ENCODE measurements at regions not wholly inside any gene's neighbourhood (a gene's known extent, or its start where the extent isn't known, plus 50 kb on each side); places are given as distances from the start of the nearest gene placed in this dataset.

GRCh38 chr13:77449265-77449664 lies 86.2 kb upstream of the SCEL start:
- Histone ChIP-seq H3K4me3 (no peak overlapping the region), H3K79me2 (ENCODE audit: insufficient read depth) (no peaks in the 10 kb centered on the region), H3K4me1 (ENCODE audit: insufficient read depth) (no peaks in the 10 kb centered on the region), H3K9ac (no peak overlapping the region), H3K27me3 (replicated peaks; ENCODE audit: insufficient read depth) (0 out of 2 replicates have a peak, but pooled peaks cover 8% of the 10 kb centered on the region), H3K9me3 (ENCODE audit: low read depth) (no peaks in the 10 kb centered on the region), H3K27ac (no peak overlapping the region), H3F3A (ENCODE audit: insufficient read depth) (no peaks in the 10 kb centered on the region), H4K20me1 (ENCODE audit: insufficient read depth) (no peaks in the 10 kb centered on the region), H3K4me2 (ENCODE audit: unreplicated experiment) (no peak overlapping the region), H2AFZ (no peak overlapping the region), H3K36me3 (ENCODE audit: low read depth) (no peaks in the 10 kb centered on the region), H3K9me2 (ENCODE audit: insufficient read depth) (no peaks in the 10 kb centered on the region)
- in situ Hi-C loops (cut with MboI): no loop called here
- DNase-seq: no peak
- WGBS, 2 experiments (ENCODE audit: low coverage in 1 of 2, low lambda C conversion rate in 2 of 2, missing lambda C conversion rate in 2 of 2): 37 to 38% methylated on average over 2 of the region's 2 CpGs
- no peak for TF ChIP-seq EZH2 (IDR thresholded peaks at IDR 0.05; ENCODE audit: insufficient read depth, poor library complexity, severe bottlenecking)
- no peak for TF ChIP-seq EZH2phosphoT487 (IDR thresholded peaks at IDR 0.05; ENCODE audit: insufficient read depth, low read depth)

- in situ Hi-C loops (cut with MboI): no loop called here
- Histone ChIP-seq H3F3A (ENCODE audit: insufficient read depth) (no peaks in the 10 kb centered on the region), H4K20me1 (ENCODE audit: insufficient read depth) (no peaks in the 10 kb centered on the region), H3K4me1 (ENCODE audit: insufficient read depth) (no peaks in the 10 kb centered on the region), H3K27me3 (replicated peaks; ENCODE audit: insufficient read depth) (0 out of 2 replicates have a peak, but pooled peaks cover 8% of the 10 kb centered on the region), H3K79me2 (ENCODE audit: insufficient read depth) (no peaks in the 10 kb centered on the region), H3K9me2 (ENCODE audit: insufficient read depth) (no peaks in the 10 kb centered on the region), H3K36me3 (ENCODE audit: low read depth) (no peaks in the 10 kb centered on the region), H3K27ac (no peak overlapping the region), H2AFZ (no peak overlapping the region), H3K4me2 (ENCODE audit: unreplicated experiment) (no peak overlapping the region), H3K9me3 (ENCODE audit: low read depth) (no peaks in the 10 kb centered on the region), H3K4me3 (no peak overlapping the region), H3K9ac (no peak overlapping the region)
- no peak for DNase-seq
- TF ChIP-seq EZH2 (IDR thresholded peaks at IDR 0.05; ENCODE audit: insufficient read depth, poor library complexity, severe bottlenecking) (no peak), EZH2phosphoT487 (IDR thresholded peaks at IDR 0.05; ENCODE audit: insufficient read depth, low read depth) (no peak)
- 37 to 43% methylated on average over 4 of the region's 4 CpGs for WGBS, 2 experiments (ENCODE audit: low coverage in 1 of 2, low lambda C conversion rate in 2 of 2, missing lambda C conversion rate in 2 of 2)
Measured at GRCh38 chr13:77448689-77449088, 86.8 kb upstream of the SCEL start.

- no peaks in the 10 kb centered on the region for H3K9me2 ChIP-seq (ENCODE audit: insufficient read depth)
- H3K36me3 ChIP-seq (ENCODE audit: low read depth): no peaks in the 10 kb centered on the region
- H3K4me3 ChIP-seq: no peak overlapping the region
- H3K27ac ChIP-seq: no peak overlapping the region
- 74 to 76% methylated on average over 1 of the region's 1 CpG for WGBS, 2 experiments (ENCODE audit: low coverage in 1 of 2, low lambda C conversion rate in 2 of 2, missing lambda C conversion rate in 2 of 2)
- H3K4me1 ChIP-seq (ENCODE audit: insufficient read depth): no peaks in the 10 kb centered on the region
- H3F3A ChIP-seq (ENCODE audit: insufficient read depth): no peaks in the 10 kb centered on the region
- H4K20me1 ChIP-seq (ENCODE audit: insufficient read depth): no peaks in the 10 kb centered on the region
- in situ Hi-C loops (cut with MboI): no loop called here
- 0 out of 2 replicates have a peak, but pooled peaks cover 8% of the 10 kb centered on the region for H3K27me3 ChIP-seq (replicated peaks; ENCODE audit: insufficient read depth)
- no peak overlapping the region for H3K9ac ChIP-seq
- TF ChIP-seq EZH2 (IDR thresholded peaks at IDR 0.05; ENCODE audit: insufficient read depth, poor library complexity, severe bottlenecking) (no peak), EZH2phosphoT487 (IDR thresholded peaks at IDR 0.05; ENCODE audit: insufficient read depth, low read depth) (no peak)
- no peaks in the 10 kb centered on the region for H3K79me2 ChIP-seq (ENCODE audit: insufficient read depth)
- DNase-seq: no peak
- no peaks in the 10 kb centered on the region for H3K9me3 ChIP-seq (ENCODE audit: low read depth)
- H2AFZ ChIP-seq: no peak overlapping the region
- H3K4me2 ChIP-seq (ENCODE audit: unreplicated experiment): no peak overlapping the region
Measured at GRCh38 chr13:77443511-77443910, 92.0 kb upstream of the SCEL start.

GRCh38 chr13:77437267-77437666 lies 98.2 kb upstream of the SCEL start:
- Histone ChIP-seq H3F3A (ENCODE audit: insufficient read depth) (no peaks in the 10 kb centered on the region), H3K4me1 (ENCODE audit: insufficient read depth) (no peaks in the 10 kb centered on the region), H3K36me3 (ENCODE audit: low read depth) (no peaks in the 10 kb centered on the region), H3K4me3 (no peak overlapping the region), H3K4me2 (ENCODE audit: unreplicated experiment) (no peak overlapping the region), H2AFZ (no peak overlapping the region), H3K9me3 (ENCODE audit: low read depth) (no peaks in the 10 kb centered on the region), H3K79me2 (ENCODE audit: insufficient read depth) (no peaks in the 10 kb centered on the region), H3K9me2 (ENCODE audit: insufficient read depth) (no peaks in the 10 kb centered on the region), H4K20me1 (ENCODE audit: insufficient read depth) (no peaks in the 10 kb centered on the region), H3K27ac (no peak overlapping the region), H3K27me3 (replicated peaks; ENCODE audit: insufficient read depth) (no peaks in the 10 kb centered on the region), H3K9ac (no peak overlapping the region)
- TF ChIP-seq EZH2phosphoT487 (IDR thresholded peaks at IDR 0.05; ENCODE audit: insufficient read depth, low read depth) (no peak), EZH2 (IDR thresholded peaks at IDR 0.05; ENCODE audit: insufficient read depth, poor library complexity, severe bottlenecking) (no peak)
- in situ Hi-C loops (cut with MboI): no loop called here
- no peak for DNase-seq
- 50 to 52% methylated on average over 2 of the region's 2 CpGs for WGBS, 2 experiments (ENCODE audit: low coverage in 1 of 2, low lambda C conversion rate in 2 of 2, missing lambda C conversion rate in 2 of 2)

- H3K9me3 ChIP-seq (ENCODE audit: low read depth): no peaks in the 10 kb centered on the region
- H3K36me3 ChIP-seq (ENCODE audit: low read depth): no peaks in the 10 kb centered on the region
- H4K20me1 ChIP-seq (ENCODE audit: insufficient read depth): no peaks in the 10 kb centered on the region
- no peak for DNase-seq
- no peaks in the 10 kb centered on the region for H3K9me2 ChIP-seq (ENCODE audit: insufficient read depth)
- no peaks in the 10 kb centered on the region for H3K27me3 ChIP-seq (replicated peaks; ENCODE audit: insufficient read depth)
- no peaks in the 10 kb centered on the region for H3F3A ChIP-seq (ENCODE audit: insufficient read depth)
- no peaks in the 10 kb centered on the region for H3K79me2 ChIP-seq (ENCODE audit: insufficient read depth)
- H3K9ac ChIP-seq: no peak overlapping the region
- WGBS, 2 experiments (ENCODE audit: low coverage in 1 of 2, low lambda C conversion rate in 2 of 2, missing lambda C conversion rate in 2 of 2): 10 to 33% methylated on average over 1 of the region's 1 CpG
- no peak overlapping the region for H3K27ac ChIP-seq
- H2AFZ ChIP-seq: no peak overlapping the region
- H3K4me2 ChIP-seq (ENCODE audit: unreplicated experiment): no peak overlapping the region
- no peaks in the 10 kb centered on the region for H3K4me1 ChIP-seq (ENCODE audit: insufficient read depth)
- TF ChIP-seq EZH2 (IDR thresholded peaks at IDR 0.05; ENCODE audit: insufficient read depth, poor library complexity, severe bottlenecking) (no peak), EZH2phosphoT487 (IDR thresholded peaks at IDR 0.05; ENCODE audit: insufficient read depth, low read depth) (no peak)
- no peak overlapping the region for H3K4me3 ChIP-seq
- in situ Hi-C loops (cut with MboI): no loop called here
Measured at GRCh38 chr13:77434289-77434688, 101.2 kb upstream of the SCEL start.

Data from GM23248 (cell line).